GM12872 (cell line): ENCODE measurements at regions not wholly inside any gene's neighbourhood (a gene's known extent, or its start where the extent isn't known, plus 50 kb on each side); places are given as distances from the start of the nearest gene placed in this dataset.

Source experiments
- TF ChIP-seq, protein P1 (sequence below): IDR thresholded peaks from 3 replicates; pipeline ENCODE4 v1.5.1; 2011; ENCODE audit warnings: low read depth, mild to moderate bottlenecking, low read length, moderate library complexity; ENCODE audit not compliant: insufficient read depth

DNA sequence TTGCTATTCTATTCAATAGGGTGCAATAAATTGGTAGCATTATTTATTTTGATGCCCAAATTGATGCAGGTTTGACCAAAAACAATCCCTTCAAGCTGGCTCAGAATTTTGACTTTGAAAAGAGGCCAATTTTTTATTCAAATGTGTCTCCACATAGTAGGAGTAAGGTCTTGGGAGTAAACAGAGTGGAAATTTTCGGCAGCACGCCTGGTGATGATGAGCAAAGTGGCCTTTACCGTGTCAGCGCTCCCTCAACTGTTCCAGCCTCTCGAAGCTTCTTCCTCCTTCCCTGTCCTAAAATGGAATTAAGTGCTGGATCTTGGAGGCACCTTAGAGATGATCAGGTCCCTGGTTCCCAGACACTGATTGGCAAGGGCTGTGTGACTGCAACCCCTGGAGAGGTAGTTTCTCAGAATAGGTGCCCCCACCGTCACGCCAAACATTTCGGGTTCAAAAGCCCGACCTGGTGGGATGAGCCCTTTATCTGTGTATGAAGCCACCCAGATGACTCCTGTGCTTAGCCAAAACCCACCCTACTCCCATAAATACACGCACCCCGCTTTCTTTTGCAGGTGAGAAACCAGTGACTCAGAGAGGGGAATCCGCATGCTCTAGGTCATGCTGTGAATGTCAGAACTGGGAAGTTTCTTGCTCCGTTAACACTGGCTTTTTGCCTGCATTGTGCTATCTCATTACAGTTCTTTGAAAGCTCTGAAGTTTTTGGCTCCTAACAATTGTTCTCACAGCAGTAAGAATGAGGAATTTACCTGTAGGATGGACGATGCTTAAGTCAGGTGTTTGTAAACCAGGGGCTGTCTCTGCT, 89.1 kb downstream of the CRYGS start:
- TF ChIP-seq, protein P1, sequence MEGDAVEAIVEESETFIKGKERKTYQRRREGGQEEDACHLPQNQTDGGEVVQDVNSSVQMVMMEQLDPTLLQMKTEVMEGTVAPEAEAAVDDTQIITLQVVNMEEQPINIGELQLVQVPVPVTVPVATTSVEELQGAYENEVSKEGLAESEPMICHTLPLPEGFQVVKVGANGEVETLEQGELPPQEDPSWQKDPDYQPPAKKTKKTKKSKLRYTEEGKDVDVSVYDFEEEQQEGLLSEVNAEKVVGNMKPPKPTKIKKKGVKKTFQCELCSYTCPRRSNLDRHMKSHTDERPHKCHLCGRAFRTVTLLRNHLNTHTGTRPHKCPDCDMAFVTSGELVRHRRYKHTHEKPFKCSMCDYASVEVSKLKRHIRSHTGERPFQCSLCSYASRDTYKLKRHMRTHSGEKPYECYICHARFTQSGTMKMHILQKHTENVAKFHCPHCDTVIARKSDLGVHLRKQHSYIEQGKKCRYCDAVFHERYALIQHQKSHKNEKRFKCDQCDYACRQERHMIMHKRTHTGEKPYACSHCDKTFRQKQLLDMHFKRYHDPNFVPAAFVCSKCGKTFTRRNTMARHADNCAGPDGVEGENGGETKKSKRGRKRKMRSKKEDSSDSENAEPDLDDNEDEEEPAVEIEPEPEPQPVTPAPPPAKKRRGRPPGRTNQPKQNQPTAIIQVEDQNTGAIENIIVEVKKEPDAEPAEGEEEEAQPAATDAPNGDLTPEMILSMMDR = no peak

DNA sequence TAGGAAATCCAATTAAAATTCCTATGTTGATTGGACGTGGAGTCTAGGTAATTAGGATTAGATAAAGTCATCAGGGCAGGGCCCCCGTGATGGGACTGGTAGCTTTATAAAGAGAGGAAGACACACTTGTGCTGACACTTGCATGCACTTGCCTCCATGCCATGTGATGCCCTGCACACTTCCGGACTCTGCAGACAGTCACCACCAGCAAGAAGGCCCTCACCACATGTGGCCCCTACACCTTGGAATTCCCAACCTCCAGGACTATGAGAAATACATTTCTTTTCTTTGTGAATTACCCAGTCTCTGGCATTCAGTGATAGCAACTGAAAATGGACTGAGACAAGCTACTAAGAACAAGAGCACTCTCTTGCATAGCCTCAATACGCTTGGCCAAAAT, 90.6 kb downstream of the CRYGS start:
- TF ChIP-seq, protein P1 = no peak

DNA sequence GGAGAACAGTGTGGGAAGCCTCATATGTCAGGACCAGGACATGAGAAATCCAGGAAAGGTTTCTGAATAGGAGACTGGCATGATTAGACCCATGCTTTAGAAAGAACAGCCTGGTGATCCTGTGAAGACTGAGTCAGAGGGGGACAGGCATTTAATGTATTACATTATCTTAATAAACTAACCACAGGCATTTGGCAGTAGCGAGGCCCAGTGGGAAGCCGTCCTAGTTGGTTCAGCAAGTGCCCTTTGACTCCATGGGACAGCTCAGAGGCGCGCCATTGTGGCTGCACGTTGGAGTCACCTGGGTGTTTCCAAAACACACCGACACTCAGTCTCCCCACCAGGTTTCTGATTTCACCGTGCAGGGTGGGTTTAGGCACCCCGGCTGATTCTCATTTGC, 90.5 kb upstream of the DGKG start:
- TF ChIP-seq, protein P1 = no peak

DNA sequence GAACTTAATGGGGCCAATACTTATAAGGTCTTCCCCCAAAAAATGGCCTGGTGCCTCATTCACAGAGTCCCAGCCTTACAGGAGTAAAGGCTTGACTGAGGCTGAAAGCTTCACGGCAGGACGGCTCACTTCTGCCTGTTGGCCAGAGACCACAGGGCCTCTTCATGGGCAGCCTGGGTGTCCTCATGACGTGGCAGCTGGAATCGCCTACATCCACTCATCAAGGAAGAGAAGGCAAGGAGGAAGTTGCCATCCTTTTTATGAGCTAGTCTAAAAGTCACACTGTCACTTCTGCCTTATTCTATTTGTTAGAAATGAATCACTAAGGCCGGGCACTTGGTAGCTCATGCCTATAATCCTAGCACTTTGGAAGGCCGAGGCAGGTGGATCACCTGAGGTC, 89.3 kb upstream of the DGKG start:
- TF ChIP-seq, protein P1 = no peak

DNA sequence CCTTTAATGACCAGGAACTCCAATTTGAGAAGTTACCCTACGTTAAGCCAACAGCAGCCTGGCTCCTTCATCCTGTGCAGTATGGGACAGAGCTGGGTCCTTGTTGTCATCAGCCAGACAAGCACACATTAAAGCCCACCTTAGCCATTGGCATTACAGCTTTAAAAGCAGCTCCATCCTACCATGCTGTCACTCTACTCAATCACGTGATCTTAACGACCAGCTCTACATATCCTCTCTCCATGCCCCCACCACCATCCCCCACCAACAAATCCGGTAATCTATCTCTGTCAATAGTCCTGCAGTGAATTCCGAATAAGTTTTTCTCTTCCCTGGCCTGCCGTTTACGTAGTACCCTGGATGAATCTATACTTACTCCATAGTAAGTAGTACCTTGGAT, 82.9 kb upstream of the DGKG start:
- TF ChIP-seq, protein P1 = no peak

DNA sequence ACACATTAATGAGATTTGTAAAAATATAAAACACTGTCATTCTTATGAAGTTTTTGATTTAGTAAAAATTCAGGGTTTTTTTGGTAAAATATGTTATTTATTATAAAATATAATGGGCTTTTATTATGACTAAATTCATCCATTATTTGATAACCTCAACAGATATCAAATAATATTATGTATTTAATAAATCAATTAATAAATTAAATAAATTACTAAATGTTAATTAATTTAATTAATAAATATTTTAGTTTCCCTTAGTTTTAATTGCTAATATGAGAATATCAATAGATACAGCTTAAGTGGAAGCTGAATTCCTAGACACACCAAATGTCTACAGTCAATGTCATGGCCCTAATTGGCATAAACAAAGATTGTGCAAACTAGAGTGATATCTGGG, 82.3 kb upstream of the DGKG start:
- TF ChIP-seq, protein P1 = no peak

DNA sequence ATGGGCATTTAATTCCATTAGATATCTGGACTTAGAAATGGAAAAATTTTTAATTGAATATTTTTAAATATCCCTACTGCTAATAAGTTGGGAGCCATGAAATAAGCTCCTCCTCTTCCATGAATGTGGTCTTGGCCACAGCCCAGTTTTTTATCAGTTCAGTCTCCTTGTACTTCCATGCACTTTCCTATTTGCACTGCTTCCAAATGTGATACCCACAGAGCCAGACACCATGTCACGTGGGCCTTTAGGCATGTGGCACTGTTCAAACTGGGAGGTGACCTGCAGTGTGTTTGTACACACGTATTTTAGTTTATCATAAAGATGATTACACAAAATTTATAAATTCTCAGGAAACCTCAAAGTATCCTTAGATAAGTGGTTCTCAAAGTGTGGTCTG, 80.1 kb upstream of the DGKG start:
- TF ChIP-seq, protein P1 = no peak
